ENCODE measurements at regions not wholly inside any gene's neighbourhood (a gene's known extent, or its start where the extent isn't known, plus 50 kb on each side); places are given as distances from the start of the nearest gene placed in this dataset.
"Not testable (repeated sequence)": the region's sequence is repeated elsewhere in the genome, so short reads cannot be mapped to it uniquely, and the experiment has no call there.

GRCh38 chr18:9020221-9020620, 82.3 kb upstream of the NDUFV2 start:
- H3K9me3 ChIP-seq: peaks cover 0 to 11% of the 10 kb centered on the region in 2 donors

GRCh38 chr18:9021458-9021857, 81.0 kb upstream of the NDUFV2 start:
- H3K27ac ChIP-seq: no peak overlapping the region
- peaks cover 0 to 15% of the 10 kb centered on the region in 2 donors for H3K4me1 ChIP-seq
- no peaks in the 10 kb centered on the region for H3K27me3 ChIP-seq
- TF ChIP-seq CTCF (IDR thresholded peaks at IDR 0.05): no peak
- H3K9me3 ChIP-seq: peaks cover 0 to 11% of the 10 kb centered on the region in 2 donors
- no peak for DNase-seq (ENCODE audit: low spot score)
- no peak overlapping the region for H3K4me3 ChIP-seq
- H3K36me3 ChIP-seq: no peaks in the 10 kb centered on the region

More at GRCh38 chr18:9020221-9020620, 82.3 kb upstream of the NDUFV2 start:
- Histone ChIP-seq H3K4me3 (no peak overlapping the region), H3K27ac (no peak overlapping the region), H3K4me1 (peaks cover 0 to 15% of the 10 kb centered on the region in 2 donors), H3K27me3 (no peaks in the 10 kb centered on the region), H3K36me3 (no peaks in the 10 kb centered on the region)
- no peak for DNase-seq (ENCODE audit: low spot score)
- TF ChIP-seq CTCF (IDR thresholded peaks at IDR 0.05): no peak

- TF ChIP-seq CTCF (IDR thresholded peaks at IDR 0.05): no peak
Measured at GRCh38 chr18:9022397-9023155, 79.9 kb upstream of the NDUFV2 start.

GRCh38 chr18:9024031-9024646, 78.4 kb upstream of the NDUFV2 start:
- not testable (repeated sequence) for H3K36me3 ChIP-seq; H3K9me3 ChIP-seq; H3K27ac ChIP-seq; DNase-seq (ENCODE audit: low spot score); H3K27me3 ChIP-seq; H3K4me1 ChIP-seq; H3K4me3 ChIP-seq

More at GRCh38 chr18:9022397-9023155, 79.9 kb upstream of the NDUFV2 start:
- peaks cover 0 to 4% of the 10 kb centered on the region in 2 donors for H3K4me1 ChIP-seq
- H3K9me3 ChIP-seq: peaks cover 0 to 11% of the 10 kb centered on the region in 2 donors
- H3K4me3 ChIP-seq: no peak overlapping the region
- DNase-seq (ENCODE audit: low spot score): no peak
- no peaks in the 10 kb centered on the region for H3K36me3 ChIP-seq
- H3K27me3 ChIP-seq: no peaks in the 10 kb centered on the region
- no peak overlapping the region for H3K27ac ChIP-seq

GRCh38 chr18:9025091-9025838, 77.2 kb upstream of the NDUFV2 start:
- no peaks in the 10 kb centered on the region for H3K27me3 ChIP-seq
- H3K27ac ChIP-seq: no peak overlapping the region

More at GRCh38 chr18:9025091-9025838, 77.2 kb upstream of the NDUFV2 start:
- Histone ChIP-seq H3K4me3 (no peak overlapping the region), H3K4me1 (no peaks in the 10 kb centered on the region), H3K36me3 (no peaks in the 10 kb centered on the region), H3K9me3 (no peaks in the 10 kb centered on the region)
- no peak for DNase-seq (ENCODE audit: low spot score)
- TF ChIP-seq CTCF (IDR thresholded peaks at IDR 0.05): no peak
